WTC11 (cell line): ENCODE measurements at regions not wholly inside any gene's neighbourhood (a gene's known extent, or its start where the extent isn't known, plus 50 kb on each side); places are given as distances from the start of the nearest gene placed in this dataset.

Experiments
- ELF4 ChIP-seq: sonication (generic); formaldehyde crosslinking; IDR thresholded peaks from 2 replicates; pipeline ENCODE4 v1.8.1; 2022; ENCODE audit warnings: low read depth, mild to moderate bottlenecking, moderate library complexity, missing genetic modification reagents
- FOXP1 ChIP-seq: sonication (generic); formaldehyde crosslinking; IDR thresholded peaks from 2 replicates; pipeline ENCODE4 v1.8.0; 2022; ENCODE audit warnings: missing genetic modification reagents, mild to moderate bottlenecking, moderate library complexity, borderline replicate concordance
- NFE2L1 ChIP-seq: sonication (generic); formaldehyde crosslinking; IDR thresholded peaks from 2 replicates; pipeline ENCODE4 v1.8.1; 2023; ENCODE audit warnings: missing genetic modification reagents
- TCF7 ChIP-seq: sonication (generic); formaldehyde crosslinking; IDR thresholded peaks from 2 replicates; pipeline ENCODE4 v1.8.0; 2022; ENCODE audit warnings: mild to moderate bottlenecking, low read depth, missing genetic modification reagents, moderate library complexity
- ZBTB21 ChIP-seq: sonication (generic); formaldehyde crosslinking; IDR thresholded peaks from 2 replicates; pipeline ENCODE4 v1.8.1; 2023; ENCODE audit warnings: mild to moderate bottlenecking, missing genetic modification reagents, borderline replicate concordance
- ZNF423 ChIP-seq: fragments of 250-450 bp; sonication (Bioruptor Pico); IDR thresholded peaks from 2 replicates; pipeline ENCODE4 v2.1.2; 2022; ENCODE audit warnings: mild to moderate bottlenecking, moderate library complexity
- TF ChIP-seq, protein P1 (sequence below): fragments of 200-600 bp; IDR thresholded peaks from 2 replicates; pipeline ENCODE4 v1.8.0; 2022; ENCODE audit warnings: antibody characterized with exemption
- TF ChIP-seq, protein P2 (sequence below): fragments of 250-450 bp; sonication (Bioruptor Pico); IDR thresholded peaks from 2 replicates; pipeline ENCODE4 v1.9.0; 2021; ENCODE audit warnings: moderate library complexity, mild to moderate bottlenecking, inconsistent platforms, borderline replicate concordance
- TF ChIP-seq, protein P3 (sequence below): sonication (generic); formaldehyde crosslinking; IDR thresholded peaks from 2 replicates; pipeline ENCODE4 v1.8.0; 2022; ENCODE audit warnings: mild to moderate bottlenecking, missing genetic modification reagents
- TF ChIP-seq, protein P4 (sequence below): fragments of 250-450 bp; sonication (Bioruptor Pico); IDR thresholded peaks from 2 replicates; pipeline ENCODE4 v2.1.2; 2022; ENCODE audit warnings: mild to moderate bottlenecking, moderate library complexity
- TF ChIP-seq, protein P5 (sequence below): sonication (generic); formaldehyde crosslinking; IDR thresholded peaks from 2 replicates; pipeline ENCODE4 v1.8.0; 2022; ENCODE audit warnings: mild to moderate bottlenecking, missing genetic modification reagents
- TF ChIP-seq, protein P6 (sequence below): sonication (generic); formaldehyde crosslinking; IDR thresholded peaks from 2 replicates; pipeline ENCODE4 v1.8.1; 2023; ENCODE audit warnings: mild to moderate bottlenecking, missing genetic modification reagents, moderate library complexity

DNA sequence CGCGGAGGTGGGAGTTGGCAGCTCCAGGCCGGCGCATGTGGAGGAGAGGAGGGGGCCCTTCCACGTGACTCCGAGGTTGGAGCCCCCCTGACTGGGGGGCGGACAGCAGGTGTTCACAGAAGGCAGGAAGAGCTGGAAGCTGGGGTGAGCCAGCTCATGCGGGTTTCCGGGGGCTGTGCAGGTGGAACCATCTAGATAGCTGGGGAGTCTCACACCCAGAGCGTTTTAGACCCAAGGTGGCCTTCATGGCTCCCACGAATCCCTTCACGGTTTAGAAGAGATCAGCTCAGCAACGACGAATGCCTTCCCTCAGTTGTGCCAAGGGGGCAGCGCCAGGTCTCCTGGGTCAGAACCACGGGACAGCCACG is 740.5 kb upstream of the SALL3 start:
- TF ChIP-seq, protein P1, sequence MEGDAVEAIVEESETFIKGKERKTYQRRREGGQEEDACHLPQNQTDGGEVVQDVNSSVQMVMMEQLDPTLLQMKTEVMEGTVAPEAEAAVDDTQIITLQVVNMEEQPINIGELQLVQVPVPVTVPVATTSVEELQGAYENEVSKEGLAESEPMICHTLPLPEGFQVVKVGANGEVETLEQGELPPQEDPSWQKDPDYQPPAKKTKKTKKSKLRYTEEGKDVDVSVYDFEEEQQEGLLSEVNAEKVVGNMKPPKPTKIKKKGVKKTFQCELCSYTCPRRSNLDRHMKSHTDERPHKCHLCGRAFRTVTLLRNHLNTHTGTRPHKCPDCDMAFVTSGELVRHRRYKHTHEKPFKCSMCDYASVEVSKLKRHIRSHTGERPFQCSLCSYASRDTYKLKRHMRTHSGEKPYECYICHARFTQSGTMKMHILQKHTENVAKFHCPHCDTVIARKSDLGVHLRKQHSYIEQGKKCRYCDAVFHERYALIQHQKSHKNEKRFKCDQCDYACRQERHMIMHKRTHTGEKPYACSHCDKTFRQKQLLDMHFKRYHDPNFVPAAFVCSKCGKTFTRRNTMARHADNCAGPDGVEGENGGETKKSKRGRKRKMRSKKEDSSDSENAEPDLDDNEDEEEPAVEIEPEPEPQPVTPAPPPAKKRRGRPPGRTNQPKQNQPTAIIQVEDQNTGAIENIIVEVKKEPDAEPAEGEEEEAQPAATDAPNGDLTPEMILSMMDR: no peak
- TF ChIP-seq, protein P2, sequence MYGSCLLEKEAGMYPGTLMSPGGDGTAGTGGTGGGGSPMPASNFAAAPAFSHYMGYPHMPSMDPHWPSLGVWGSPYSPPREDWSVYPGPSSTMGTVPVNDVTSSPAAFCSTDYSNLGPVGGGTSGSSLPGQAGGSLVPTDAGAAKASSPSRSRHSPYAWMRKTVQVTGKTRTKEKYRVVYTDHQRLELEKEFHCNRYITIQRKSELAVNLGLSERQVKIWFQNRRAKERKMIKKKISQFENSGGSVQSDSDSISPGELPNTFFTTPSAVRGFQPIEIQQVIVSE: no peak
- TF ChIP-seq ELF4 (CRISPR knock-in tag) (no peak), ZBTB21 (no peak), TCF7 (CRISPR knock-in tag) (no peak), NFE2L1 (CRISPR knock-in tag) (no peak), ZNF423 (CRISPR knock-in tag) (no peak), FOXP1 (CRISPR knock-in tag) (no peak)
- TF ChIP-seq, protein P3, sequence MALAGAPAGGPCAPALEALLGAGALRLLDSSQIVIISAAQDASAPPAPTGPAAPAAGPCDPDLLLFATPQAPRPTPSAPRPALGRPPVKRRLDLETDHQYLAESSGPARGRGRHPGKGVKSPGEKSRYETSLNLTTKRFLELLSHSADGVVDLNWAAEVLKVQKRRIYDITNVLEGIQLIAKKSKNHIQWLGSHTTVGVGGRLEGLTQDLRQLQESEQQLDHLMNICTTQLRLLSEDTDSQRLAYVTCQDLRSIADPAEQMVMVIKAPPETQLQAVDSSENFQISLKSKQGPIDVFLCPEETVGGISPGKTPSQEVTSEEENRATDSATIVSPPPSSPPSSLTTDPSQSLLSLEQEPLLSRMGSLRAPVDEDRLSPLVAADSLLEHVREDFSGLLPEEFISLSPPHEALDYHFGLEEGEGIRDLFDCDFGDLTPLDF (CRISPR knock-in tag): no peak
- TF ChIP-seq, protein P4, sequence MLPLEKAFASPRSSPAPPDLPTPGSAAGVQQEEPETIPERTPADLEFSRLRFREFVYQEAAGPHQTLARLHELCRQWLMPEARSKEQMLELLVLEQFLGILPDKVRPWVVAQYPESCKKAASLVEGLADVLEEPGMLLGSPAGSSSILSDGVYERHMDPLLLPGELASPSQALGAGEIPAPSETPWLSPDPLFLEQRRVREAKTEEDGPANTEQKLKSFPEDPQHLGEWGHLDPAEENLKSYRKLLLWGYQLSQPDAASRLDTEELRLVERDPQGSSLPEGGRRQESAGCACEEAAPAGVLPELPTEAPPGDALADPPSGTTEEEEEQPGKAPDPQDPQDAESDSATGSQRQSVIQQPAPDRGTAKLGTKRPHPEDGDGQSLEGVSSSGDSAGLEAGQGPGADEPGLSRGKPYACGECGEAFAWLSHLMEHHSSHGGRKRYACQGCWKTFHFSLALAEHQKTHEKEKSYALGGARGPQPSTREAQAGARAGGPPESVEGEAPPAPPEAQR (CRISPR knock-in tag): no peak
- TF ChIP-seq, protein P5, sequence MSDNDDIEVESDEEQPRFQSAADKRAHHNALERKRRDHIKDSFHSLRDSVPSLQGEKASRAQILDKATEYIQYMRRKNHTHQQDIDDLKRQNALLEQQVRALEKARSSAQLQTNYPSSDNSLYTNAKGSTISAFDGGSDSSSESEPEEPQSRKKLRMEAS: no peak
- TF ChIP-seq, protein P6, sequence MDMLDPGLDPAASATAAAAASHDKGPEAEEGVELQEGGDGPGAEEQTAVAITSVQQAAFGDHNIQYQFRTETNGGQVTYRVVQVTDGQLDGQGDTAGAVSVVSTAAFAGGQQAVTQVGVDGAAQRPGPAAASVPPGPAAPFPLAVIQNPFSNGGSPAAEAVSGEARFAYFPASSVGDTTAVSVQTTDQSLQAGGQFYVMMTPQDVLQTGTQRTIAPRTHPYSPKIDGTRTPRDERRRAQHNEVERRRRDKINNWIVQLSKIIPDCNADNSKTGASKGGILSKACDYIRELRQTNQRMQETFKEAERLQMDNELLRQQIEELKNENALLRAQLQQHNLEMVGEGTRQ: no peak
